Epithelial cell of prostate (primary cell): ENCODE measurements at regions not wholly inside any gene's neighbourhood (a gene's known extent, or its start where the extent isn't known, plus 50 kb on each side); places are given as distances from the start of the nearest gene placed in this dataset.
A peak's percentile ranks its signal among the peaks of the same experiment; 100 is the strongest.
"Not testable (repeated sequence)": the region's sequence is repeated elsewhere in the genome, so short reads cannot be mapped to it uniquely, and the experiment has no call there.

Source experiments
- DNase-seq: peaks from one replicate; pipeline ENCODE4 v3.0.0-alpha.2; 2011; ENCODE audit warnings: low read depth, low spot score
- H3K27ac ChIP-seq: fragments of 450-650 bp; 2 replicates; pipeline ENCODE4 v1.5.1; 2017; ENCODE audit warnings: mild to moderate bottlenecking

DNA sequence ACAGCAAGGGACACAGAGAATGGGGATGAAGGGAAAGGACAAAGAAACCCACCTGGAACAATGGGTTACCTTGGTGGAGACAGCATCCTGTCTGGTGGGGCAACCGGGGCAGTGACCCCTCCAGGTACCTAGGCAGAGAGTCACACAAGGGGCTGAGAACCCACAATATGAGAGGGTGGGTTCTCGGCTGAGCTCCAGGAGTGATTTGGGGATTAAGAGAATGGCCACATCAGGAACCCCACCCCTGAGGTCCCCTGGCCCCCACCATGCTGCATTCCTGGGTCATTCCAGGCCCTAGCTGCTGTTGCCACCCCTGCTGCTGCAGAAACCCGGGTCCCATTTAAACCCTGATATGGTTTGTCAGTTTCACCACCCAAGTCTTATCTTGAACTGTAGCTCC, 172.3 kb downstream of the RTP5 start:
- DNase-seq, result no peak
- no peak overlapping the region for H3K27ac ChIP-seq

DNA sequence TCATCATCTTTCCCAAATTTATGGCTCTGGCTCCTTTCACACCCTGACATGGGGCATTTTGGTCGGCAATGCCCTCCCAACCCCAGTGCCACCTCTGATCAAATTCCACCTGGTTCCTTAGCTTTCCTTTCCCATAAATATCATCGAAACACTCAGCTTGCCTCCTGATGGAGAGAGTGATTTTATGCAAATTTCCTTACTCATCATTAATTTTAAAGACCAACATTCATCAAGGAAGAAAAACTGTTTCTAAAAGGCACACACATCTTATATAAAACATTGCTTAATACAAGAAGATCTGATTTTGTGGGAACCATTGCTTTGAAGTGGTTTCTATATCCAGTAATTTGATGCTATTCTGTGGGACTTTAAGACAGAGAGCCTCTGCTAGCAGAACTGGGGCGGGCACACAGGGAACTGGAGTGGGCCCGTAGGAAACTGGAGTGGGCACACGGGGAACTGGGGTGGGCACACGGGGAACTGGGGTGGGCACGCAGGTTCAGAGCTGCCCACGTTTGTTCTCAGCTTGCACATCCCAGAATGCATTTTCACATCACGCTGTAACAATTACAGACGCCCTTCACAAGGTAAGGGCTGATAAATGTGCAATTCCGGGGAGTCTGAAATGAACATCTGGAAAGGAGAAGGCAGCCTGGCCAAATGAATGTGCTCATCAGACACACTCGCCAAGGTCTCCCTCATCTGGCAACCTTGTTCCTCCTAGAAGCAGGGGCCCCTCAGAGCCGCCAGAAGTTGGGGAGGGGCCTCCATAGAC, 174.2 kb downstream of the RTP5 start:
- DNase-seq, result no peak
- H3K27ac ChIP-seq, result no peak overlapping the region

DNA sequence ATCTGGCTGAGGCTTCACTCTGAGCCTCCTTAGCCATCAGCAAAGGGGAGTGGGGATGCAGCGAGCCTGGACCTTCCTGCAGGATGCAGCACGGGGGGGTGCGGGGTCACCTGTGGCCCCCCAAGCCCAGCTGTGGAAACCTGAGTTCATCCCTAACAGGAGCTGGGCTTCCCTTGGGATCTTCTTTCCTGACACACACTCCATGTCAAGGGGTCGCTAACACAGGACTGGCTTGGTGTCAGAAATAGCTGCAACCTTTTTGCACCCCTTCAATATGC, 174.7 kb downstream of the RTP5 start:
- H3K27ac ChIP-seq, result no peak overlapping the region
- no peak for DNase-seq

DNA sequence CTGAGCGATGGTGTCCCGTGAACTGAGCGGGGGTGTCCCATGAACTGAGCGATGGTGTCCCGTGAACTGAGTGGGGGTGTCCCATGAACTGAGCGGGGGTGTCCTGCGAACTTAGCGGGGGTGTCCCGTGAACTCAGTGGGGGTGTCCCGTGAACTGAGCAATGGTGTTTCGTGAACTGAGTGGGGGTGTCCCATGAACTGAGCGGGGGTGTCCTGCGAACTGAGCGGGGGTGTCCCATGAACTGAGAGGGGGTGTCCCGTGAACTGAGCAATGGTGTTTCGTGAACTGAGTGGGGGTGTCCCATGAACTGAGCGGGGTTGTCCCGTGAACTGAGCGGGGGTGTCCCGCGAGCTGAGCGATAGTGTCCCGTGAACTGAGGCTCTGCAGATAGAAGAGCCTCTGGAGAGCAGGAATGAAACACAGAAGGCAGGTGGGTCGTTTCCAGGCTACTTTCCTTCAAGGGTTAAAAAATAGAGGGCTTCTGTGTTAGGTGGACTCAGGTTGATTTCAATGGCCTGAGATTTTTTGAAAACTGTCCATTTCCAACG, 176.1 kb downstream of the RTP5 start:
- DNase-seq, H3K27ac ChIP-seq: not testable (repeated sequence)

DNA sequence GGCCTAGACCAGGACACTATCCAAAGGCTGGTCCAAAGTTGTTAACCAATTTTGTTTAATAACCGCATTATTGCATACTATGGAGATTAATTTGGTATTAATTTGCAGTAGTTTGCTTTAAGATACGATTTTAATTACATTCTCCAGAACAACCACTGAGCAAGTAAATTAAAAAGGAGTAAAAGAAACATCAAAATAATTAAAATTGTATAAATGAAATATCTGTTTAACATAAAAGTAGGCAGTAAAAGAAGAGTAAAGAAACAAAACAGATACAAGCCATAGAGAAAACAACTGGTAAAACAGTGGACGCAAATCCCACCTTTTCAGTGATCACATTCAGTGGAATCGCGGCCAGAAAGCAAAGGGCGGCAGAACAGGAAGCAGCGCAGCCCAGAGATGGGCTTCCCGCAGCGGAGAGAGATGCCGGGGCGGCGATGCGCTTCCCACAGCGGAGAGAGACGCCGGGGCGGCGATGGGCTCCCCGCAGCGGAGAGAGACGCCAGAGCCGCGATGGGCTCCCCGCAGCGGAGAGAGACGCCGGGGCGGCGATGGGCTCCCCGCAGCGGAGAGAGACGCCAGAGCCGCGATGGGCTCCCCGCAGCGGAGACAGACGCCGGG, 176.8 kb downstream of the RTP5 start:
- no peak overlapping the region for H3K27ac ChIP-seq
- no peak for DNase-seq

DNA sequence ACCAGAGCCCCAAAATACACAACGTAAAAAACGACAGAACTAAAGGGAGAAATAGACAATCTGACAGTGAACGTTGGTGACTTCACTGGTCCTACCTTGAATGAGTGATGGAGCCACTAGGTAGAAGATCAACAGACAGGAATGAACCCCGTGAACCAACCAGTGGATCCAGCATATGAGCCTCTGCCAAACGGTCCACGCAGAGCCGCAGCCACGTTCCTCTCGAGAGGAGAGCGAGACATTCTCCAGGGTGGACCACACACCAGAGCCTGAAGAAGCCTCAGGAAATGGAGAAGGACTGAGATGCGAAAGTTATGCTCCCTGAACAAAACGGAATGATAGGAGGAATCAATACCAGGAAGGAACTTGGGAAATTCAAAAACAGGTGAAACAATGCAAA, 178.4 kb downstream of the RTP5 start:
- H3K27ac ChIP-seq, result no peak overlapping the region

DNA sequence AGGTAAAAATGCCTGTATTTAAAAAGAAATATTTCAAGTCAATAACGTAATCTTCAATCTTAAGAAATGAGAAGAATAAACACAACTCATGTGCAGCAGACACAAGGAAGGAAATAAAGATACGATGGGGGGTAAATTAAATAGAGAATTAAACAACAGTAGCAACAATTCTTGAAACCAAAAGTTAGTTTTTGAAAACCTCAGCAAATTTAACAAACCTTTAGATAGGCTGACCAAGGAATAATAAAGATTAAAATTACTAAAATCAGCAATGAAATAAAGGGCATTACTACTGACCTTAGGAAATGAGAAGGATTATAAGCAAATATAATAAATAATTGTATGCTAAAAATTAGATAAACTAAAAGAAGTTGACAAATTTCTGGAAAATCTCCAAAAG, 178.9 kb downstream of the RTP5 start:
- H3K27ac ChIP-seq, result no peak overlapping the region
- no peak for DNase-seq

More for the DNA sequence above, 178.4 kb downstream of the RTP5 start:
- no peak for DNase-seq

DNA sequence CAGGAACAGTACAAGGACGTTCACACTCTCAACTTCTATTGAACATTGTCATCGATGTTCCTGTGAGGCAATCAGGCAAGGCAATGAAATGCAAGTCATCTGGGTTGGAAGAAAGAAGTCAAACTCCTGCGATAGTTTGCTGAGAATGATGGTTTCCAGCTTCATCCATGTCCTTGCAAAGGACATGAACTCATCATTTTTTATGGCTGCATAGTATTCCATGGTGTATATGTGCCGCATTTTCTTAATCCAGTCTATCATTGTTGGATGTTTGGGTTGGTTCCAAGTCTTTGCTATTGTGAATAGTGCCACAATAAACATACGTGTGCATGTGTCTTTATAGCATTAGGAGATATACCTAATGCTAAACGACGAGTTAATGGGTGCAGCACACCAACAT, 180.0 kb downstream of the RTP5 start:
- not testable (repeated sequence) for DNase-seq, H3K27ac ChIP-seq

DNA sequence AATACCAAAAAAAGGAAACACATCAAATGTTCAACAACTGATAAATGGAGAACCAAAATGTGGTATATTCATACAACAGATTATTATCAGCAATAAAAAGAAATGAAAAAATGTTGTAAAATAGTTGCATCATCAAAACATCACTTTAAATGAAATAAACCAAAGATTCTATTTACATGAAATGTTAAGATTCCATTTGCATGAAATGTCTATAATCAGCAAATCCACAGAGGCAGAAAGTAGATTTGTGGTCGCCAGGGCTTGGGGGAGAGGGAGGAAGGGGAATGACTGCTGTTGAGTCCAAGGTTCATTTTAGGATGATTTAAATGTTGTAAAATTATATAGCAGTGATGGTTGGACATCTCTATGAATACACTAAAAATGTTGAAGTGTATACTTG, 181.9 kb downstream of the RTP5 start:
- no peak for DNase-seq
- H3K27ac ChIP-seq, result no peak overlapping the region

DNA sequence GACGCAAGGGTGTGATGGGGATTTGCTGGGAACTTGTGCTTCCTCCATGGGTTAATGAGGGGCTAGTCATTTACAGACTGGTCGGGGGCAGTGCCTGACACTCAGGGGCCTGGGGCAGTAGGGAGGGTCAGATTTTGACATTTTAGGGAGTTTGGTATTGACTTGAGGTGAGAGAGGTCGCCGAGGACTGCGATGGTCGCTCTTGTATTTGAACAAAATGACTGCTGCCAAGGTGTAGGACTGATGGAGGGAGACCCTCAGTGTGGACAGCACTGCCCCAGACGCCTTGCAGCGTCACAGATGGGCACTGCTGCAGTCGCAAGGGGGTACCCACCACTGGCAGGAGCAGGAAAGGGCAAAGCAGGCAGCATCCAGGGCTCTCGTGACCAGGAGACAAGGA, 182.9 kb downstream of the RTP5 start:
- no peak overlapping the region for H3K27ac ChIP-seq
- DNase-seq, result no peak

DNA sequence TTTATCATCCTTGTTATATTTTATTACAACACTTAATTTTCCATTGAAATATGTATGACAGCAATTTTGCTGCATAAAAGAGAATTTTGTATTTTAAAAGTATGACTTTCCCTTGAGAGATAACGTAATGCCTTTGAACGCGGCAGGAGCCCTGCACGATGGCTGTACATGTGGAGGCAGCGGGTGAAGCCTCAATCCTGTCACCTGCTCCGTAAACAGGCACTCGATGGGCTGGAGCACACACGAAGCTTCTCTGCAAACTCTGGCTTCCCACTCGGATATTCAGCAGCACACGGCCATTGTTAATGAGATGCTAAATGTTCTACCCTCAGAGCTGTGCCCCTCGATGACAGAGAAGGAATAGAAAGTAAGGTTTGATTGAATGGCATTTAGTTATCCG, 184.4 kb downstream of the RTP5 start:
- H3K27ac ChIP-seq, result no peak overlapping the region
- no peak for DNase-seq

DNA sequence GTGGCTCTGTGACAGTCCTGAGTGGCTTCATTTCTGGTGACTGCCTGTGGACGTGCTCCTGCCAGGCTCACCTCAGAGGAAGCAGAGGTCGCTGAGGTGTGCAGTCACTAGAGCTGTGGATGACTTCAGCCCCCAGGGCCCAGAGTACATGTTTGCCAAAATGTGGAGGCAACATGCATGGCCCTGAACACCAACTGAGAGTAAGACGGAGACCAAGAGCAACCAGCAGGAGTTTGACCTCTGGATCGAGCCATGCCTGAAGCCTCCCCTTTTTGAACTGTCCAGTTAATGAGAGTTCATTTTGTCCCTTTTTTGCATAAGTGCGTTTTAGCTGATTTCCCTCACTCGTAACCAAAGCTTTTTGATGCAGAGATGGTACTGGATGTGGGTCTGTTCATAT, 184.9 kb downstream of the RTP5 start:
- no peak for DNase-seq
- H3K27ac ChIP-seq, result no peak overlapping the region

DNA sequence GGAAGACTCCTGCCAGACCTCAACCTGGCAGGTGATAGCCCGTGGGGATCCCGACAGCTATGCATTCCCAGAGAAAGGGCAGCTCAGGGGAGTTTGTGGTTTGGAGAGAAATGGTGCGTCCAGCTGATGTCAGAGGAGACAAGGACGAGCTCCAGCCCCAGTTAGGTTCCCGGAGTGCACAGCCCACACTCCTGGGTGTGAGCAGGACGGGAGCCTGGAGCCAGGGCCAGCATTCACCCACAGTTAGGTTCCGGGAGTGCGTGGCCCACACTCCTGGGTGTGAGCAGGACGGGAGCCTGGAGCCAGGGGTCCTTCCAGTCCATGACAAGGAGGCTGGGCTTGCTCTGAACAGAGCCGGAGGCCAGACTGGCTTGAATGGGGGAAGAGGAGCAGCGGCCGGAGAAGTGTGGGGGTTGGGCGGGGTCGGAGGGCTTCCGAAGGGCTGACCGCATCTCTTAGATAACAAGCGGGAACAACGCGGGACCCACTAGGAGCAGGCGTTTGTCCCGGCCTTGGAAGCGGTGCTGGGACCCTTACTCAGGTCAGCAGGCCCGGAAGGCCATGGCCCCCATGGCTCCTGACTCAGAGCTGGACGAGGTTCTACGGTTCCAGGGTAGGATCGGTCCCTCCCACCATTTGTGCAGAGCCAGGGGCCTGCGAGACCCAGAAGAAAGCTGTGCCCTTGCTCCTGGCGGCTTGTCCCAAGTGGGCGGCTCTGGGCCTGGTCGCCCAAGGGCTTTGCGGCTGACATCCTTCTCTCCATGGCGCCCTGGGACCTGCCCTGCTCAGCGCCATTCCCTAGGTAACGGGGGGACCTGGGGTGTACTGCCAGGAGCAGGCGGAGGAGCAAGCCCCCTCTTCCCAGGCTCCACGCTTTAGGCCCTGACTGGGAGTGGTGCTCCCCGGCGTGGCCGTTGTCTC, 185.6 kb downstream of the RTP5 start:
- DNase-seq, result no peak
- no peak overlapping the region for H3K27ac ChIP-seq

DNA sequence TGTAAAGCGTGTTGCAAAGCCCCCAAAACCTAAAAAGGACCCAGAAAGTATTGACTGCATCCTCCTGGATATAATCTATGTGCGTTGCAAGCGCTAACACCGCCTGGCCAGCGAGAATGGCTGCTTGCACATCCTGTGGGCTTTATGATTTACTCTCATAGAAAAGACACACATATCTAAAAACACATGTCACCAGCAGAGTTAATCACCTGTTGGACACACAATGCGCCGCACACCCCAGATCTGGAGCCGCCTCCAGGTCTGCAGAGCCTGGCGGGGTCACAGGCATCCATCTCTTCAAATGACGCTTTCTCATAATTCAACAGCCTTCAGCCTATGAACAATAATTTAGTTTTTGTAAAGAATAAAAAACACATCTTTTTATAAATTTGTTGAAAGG, 186.5 kb downstream of the RTP5 start:
- DNase-seq, result no peak

DNA sequence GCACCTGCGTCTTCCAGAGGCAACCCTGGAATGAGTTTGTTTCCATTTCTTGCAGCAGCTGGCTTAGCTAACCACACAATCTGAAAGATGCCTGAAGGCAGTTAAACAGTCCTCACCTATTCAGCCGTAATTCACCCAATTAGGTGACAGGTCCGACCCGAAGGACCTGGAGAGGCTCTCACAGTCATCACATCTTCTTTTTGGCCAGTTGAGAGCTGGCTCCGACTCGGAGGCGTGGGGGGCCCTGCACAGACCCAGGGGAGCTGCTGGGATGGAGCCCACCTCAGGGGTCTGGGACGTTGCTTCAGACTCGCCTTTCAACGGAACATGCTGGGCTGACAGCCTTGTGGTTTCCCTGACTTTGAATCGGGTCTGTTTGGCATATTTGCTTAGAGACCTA, 187.3 kb downstream of the RTP5 start:
- DNase-seq, result no peak
- H3K27ac ChIP-seq, result no peak overlapping the region

More for the DNA sequence above, 186.5 kb downstream of the RTP5 start:
- no peak overlapping the region for H3K27ac ChIP-seq

DNA sequence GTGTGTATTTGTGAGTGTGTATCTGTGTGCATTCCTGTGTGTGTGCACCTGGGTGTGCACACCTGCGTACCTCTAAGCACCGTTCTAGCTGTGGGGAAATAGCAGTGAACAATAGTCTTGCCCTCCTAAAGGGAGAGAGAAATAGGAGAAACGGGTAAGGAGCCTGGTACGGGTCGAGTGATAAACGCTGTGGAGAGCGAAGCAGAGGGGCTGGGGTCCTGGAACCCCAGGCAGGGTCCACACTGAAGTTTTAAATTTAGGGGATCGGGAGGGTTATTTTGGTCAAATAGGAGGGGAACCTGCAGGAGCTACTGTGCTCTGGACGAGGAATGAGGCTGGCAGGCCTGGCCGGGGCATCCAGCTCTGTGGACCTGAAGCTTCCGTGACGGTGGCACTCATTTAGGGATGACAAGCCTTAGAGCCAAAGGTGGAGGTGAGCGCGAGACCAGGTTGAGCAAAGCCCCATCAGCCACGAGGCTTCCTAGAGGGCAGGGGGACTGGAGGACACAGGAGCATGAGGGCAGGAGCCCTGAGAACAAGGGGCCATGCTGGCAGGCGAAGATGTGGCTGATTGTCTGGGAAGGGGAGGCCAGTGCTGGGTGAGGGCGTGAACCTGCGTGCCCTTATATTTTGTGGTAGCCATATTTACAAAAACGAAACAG, 188.0 kb downstream of the RTP5 start:
- H3K27ac ChIP-seq, result no peak overlapping the region
- no peak for DNase-seq

DNA sequence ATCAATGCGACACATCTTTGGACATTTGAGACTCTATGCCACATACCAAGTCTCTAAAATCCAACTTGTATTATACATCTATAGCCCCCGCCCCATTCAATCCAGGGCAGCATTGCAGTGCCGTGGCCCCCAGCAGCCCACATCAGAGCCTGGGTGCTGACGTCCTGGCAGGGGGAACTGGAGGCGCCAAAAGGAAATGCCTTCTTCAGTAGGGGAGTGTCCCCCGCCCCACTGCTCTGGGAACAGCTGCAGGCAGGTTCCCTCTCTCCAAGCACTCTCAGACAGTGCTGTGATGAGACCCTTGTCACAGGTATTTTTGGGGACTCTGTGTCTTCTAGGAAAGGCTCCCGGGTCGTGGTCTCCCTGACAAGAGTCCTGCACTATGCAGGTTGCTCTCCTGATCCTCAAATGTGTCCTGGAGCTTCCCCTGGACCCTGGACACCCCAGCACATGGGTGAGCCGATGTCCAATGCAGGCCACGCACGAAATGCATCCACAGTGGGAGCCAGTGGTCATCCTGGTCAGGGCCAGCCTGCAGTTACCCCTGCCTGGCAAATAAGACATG, 188.7 kb downstream of the RTP5 start:
- H3K27ac ChIP-seq, result no peak overlapping the region
- DNase-seq, result no peak

DNA sequence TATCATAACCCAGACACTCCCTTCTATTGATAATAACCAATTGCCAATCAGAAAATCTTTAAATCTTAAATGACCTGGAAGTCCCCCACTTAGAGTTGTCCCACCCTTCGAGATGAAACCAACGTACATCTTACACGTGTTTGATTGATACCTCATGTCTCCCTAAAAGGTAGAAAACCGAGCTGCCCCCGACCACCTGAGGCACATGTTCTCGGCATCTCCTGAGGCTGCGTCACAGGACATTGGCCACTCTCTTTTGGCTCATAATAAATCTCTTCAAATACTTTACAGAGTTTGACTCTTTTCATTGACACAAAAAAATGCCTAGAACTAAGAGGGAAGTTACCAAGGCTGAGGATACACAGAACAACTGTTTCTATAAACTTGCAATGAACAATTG, 190.0 kb downstream of the RTP5 start:
- H3K27ac ChIP-seq, result no peak overlapping the region
- no peak for DNase-seq

DNA sequence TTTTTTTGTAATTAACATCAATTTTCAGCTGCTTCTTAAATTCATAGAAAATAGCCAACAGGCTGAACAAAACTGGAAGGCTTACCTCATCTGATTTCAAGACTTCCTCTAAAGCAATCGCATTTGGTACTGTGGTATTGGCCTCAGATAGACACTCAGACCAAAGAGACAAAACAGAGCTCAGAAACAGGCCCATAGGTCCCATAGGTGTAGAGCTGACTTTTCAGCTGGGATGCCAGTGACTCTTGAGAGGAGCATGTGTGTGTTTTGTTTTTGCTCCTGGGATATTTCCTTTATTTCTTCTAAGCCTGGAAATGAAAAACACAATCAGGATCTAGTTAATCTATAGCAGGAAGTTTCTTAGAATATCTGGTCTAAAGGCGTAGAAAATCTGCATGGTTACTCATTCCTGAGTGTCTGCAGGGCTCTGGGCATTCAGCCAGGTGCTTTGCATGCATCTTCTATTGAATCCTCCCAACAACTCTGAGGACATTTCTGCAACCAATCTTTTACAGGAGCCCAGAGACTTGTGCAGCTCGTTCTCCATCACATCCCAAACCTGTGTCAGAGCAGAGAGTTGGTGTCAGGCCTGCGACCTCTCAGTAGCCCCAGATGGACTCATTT, 190.8 kb downstream of the RTP5 start:
- H3K27ac ChIP-seq, result peak overlapping the region; percentile 24
- peak; percentile 14 for DNase-seq

DNA sequence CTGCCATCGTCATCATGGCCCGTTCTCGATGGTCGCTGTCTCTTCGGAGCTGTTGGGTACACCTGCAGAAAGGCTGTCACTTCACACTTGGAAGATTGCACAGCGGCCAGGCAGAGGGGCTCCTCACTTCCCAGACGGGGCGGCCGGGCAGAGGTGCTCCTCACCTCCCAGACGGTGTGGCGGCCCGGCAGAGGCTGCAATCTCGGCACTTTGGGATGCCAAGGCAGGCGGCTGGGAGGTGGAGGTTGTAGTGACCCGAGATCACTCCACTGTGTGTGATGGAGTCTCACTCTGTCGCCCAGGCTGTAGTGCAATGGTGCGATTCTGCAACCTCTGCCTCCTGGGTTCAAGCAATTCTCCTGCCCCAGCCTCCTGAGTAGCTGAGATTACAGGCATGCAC, 192.4 kb downstream of the RTP5 start:
- not testable (repeated sequence) for H3K27ac ChIP-seq, DNase-seq
